Heart left ventricle (tissue), 13 donors: ENCODE measurements at regions not wholly inside any gene's neighbourhood (a gene's known extent, or its start where the extent isn't known, plus 50 kb on each side); places are given as distances from the start of the nearest gene placed in this dataset.

Source experiments
- POLR2A ChIP-seq, 2 donors: fragments of 450-650 bp; IDR thresholded peaks; one replicate each; pipeline ENCODE4 v1.6.1; 2017; ENCODE audit warnings: antibody characterized with exemption in 2 of 2, mild to moderate bottlenecking in 2 of 2, moderate library complexity in 2 of 2
- TF ChIP-seq, protein P1 (sequence below), 12 donors: fragments of 200-600 bp; sonication (generic) in 4 of 12; IDR thresholded peaks; one replicate each; pipeline versions ENCODE4 v1.5.0 to v1.8.0; 2018 to 2022; ENCODE audit warnings: antibody characterized with exemption in 12 of 12, mild to moderate bottlenecking in 5 of 12
- donor health status: ischemic (EF 13 %, LVEDD 7.1; RV severe dilation, severe dysfunction).
- donor health status: DM: no; HTN: yes; CAD: no.
- donor health status: DM: no; HTN: no; CAD: no.
- donor health status: ischemic (EF 25% LVEDD 6.9; RV normal size, moderate dysfunction).
- donor health status: ischemic (EF 25% LVEDD 5.7; RV mildly dilated, moderate dysfunction).
- donor health status: ischemic (EF 35%, LVEDD 5.7; RV mildly dilated, moderate dysfunction).
- donor health status: nonischemic (EF 11% LVEDD 7.7; RV severe dilation, severe dysfunction).
- donor health status: DM: yes; HTN: yes; CAD: no.
- donor health status: PGD.
- donor health status: ischemic (EF 29% LVEDD 5.4; RV normal size, mild dysfunction).
- donor health status: nonischemic (EF 23%, LVEDD 6.1; RV moderate dilation, normal function).

DNA sequence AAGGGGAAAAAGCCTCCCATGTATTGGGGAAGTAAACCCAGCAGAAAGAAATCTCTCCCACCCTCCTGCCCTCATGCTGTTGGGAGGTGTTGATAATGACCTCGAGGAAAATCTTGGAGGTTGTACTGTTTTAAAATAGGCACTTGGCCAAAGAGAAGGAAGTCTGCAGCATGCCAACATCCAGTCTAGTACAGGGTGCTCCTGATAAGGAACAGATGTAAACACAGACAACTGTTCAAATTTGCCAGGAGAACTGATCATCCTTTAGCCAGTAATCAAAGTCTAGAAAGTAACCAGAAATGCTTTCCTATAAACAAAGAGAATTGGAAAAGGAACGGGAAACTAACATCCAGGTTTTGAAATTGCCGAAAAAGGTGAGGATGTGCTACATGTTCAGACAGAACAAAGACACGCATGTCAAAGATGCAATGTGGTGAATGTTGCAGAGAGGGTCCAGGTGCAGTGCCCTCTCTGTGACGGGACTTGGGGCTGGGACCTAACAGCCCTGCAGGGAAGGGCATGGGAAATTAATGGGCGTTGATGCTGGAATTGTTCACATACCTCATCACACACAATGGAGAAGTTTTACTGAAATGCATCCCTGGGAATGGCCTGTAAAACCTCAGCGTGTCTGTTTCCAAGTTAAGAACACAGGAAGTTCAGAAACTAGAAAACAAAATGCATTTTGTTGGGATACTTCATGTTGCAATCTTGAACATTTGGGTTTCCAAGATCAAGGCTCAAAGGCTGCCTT lies 125.7 kb upstream of the RND3 start:
- TF ChIP-seq, protein P1, sequence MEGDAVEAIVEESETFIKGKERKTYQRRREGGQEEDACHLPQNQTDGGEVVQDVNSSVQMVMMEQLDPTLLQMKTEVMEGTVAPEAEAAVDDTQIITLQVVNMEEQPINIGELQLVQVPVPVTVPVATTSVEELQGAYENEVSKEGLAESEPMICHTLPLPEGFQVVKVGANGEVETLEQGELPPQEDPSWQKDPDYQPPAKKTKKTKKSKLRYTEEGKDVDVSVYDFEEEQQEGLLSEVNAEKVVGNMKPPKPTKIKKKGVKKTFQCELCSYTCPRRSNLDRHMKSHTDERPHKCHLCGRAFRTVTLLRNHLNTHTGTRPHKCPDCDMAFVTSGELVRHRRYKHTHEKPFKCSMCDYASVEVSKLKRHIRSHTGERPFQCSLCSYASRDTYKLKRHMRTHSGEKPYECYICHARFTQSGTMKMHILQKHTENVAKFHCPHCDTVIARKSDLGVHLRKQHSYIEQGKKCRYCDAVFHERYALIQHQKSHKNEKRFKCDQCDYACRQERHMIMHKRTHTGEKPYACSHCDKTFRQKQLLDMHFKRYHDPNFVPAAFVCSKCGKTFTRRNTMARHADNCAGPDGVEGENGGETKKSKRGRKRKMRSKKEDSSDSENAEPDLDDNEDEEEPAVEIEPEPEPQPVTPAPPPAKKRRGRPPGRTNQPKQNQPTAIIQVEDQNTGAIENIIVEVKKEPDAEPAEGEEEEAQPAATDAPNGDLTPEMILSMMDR (IDR thresholded peaks at IDR 0.05), result no peak
- no peak for TF ChIP-seq POLR2A (IDR thresholded peaks at IDR 0.05)
